DOHH2 (cell line): ENCODE measurements at regions not wholly inside any gene's neighbourhood (a gene's known extent, or its start where the extent isn't known, plus 50 kb on each side); places are given as distances from the start of the nearest gene placed in this dataset.
A peak's percentile ranks its signal among the peaks of the same experiment; 100 is the strongest.

Experiments
- H3F3A ChIP-seq: fragments of 200-600 bp; sonication (generic), shearing (Covaris generic); 2 replicates; pipeline ENCODE4 v1.6.0; 2016; ENCODE audit warnings: antibody characterized with exemption, mild to moderate bottlenecking; ENCODE audit not compliant: control insufficient read depth, insufficient read depth
- H3K27ac ChIP-seq: fragments of 200-600 bp; sonication (generic); 2 replicates; pipeline ENCODE4 v1.5.1; 2014; ENCODE audit warnings: low read depth, mild to moderate bottlenecking, low read length, moderate library complexity
- H3K27me3 ChIP-seq: fragments of 200-600 bp; sonication (generic); 2 replicates; pipeline ENCODE4 v1.6.1; 2014; ENCODE audit warnings: mild to moderate bottlenecking, low read length, mixed read lengths; ENCODE audit not compliant: control insufficient read depth
- H3K36me3 ChIP-seq: fragments of 200-600 bp; sonication (generic); 2 replicates; pipeline ENCODE4 v1.6.1; 2014; ENCODE audit warnings: mild to moderate bottlenecking, low read length, moderate library complexity, mixed read lengths; ENCODE audit not compliant: control insufficient read depth
- H3K4me1 ChIP-seq: fragments of 200-600 bp; sonication (generic); 2 replicates; pipeline ENCODE4 v1.6.1; 2014; ENCODE audit warnings: mild to moderate bottlenecking, low read length, mixed read lengths; ENCODE audit not compliant: control insufficient read depth
- H3K4me2 ChIP-seq: fragments of 200-600 bp; sonication (generic); 2 replicates; pipeline ENCODE4 v1.6.0; 2014; ENCODE audit warnings: mild to moderate bottlenecking, low read length, moderate library complexity
- H3K4me3 ChIP-seq: fragments of 200-600 bp; sonication (generic); 2 replicates; pipeline ENCODE4 v1.5.1; 2014; ENCODE audit warnings: mild to moderate bottlenecking, low read length, mixed read lengths
- H3K79me2 ChIP-seq: fragments of 200-600 bp; sonication (generic); 2 replicates; pipeline ENCODE4 v1.6.1; 2014; ENCODE audit warnings: mild to moderate bottlenecking, low read length, mixed read lengths; ENCODE audit not compliant: control insufficient read depth
- H3K9me2 ChIP-seq: fragments of 200-600 bp; sonication (generic); replicated peaks from 2 replicates; pipeline ENCODE4 v1.6.1; 2014; ENCODE audit warnings: mild to moderate bottlenecking, low read length, mixed read lengths; ENCODE audit not compliant: control insufficient read depth
- H3K9me3 ChIP-seq: fragments of 200-600 bp; sonication (generic); 2 replicates; pipeline ENCODE4 v1.6.1; 2014; ENCODE audit warnings: antibody characterized with exemption, low read length, mixed read lengths; ENCODE audit not compliant: control insufficient read depth, insufficient read depth
- H4K20me1 ChIP-seq: fragments of 200-600 bp; sonication (generic); 2 replicates; pipeline ENCODE4 v1.6.0; 2014; ENCODE audit warnings: low read depth, mild to moderate bottlenecking, antibody characterized with exemption, low read length, moderate library complexity; ENCODE audit not compliant: control insufficient read depth, insufficient read depth
- EZH2phosphoT487 ChIP-seq: fragments of 200-600 bp; sonication (generic); IDR thresholded peaks from 2 replicates; pipeline ENCODE4 v1.6.1; 2017; ENCODE audit warnings: borderline replicate concordance, mild to moderate bottlenecking, antibody characterized with exemption, low read length, moderate library complexity, mixed read lengths
- TF ChIP-seq, protein P1 (sequence below): fragments of 200-600 bp; sonication (generic); IDR thresholded peaks from one replicate; pipeline ENCODE4 v1.5.1; 2014; ENCODE audit warnings: antibody characterized with exemption, mild to moderate bottlenecking, low read depth, low read length; ENCODE audit not compliant: poor library complexity, severe bottlenecking

DNA sequence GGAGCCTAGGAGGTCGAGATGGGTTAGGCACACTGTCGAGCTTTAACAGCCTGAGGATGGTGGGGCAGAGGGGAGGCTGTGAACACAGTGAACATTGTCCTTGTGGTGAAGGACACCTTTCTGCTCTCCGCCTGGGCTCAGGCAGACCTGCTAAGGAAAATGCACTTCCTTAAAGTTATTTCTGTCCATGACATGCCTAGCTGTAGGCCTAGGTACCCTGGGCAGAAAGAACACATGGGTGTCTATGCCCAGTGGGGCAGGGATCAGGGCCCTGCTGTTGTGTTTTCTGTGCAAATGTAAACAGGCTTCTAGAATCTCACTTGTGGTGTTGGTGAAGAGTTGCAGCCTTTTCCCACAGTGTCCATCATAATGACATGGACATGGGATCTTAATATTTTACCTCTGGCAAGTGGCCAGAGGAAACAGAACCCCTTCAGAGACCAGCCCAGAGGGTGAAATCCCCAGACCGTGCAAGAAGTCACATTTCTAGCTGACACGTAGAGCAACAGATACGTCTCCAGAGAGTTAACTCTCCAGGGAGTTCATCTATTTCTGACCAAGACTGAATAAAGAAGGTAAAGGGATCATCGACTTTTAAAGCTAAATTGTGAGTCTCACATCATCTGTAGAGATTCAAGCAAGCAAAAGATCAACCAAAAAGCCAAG, 79.2 kb downstream of the C9orf152 start:
- Histone ChIP-seq H3K4me2 (peak overlapping the region; percentile 95), H3K36me3 (peaks cover 55% of the 10 kb centered on the region), H3F3A (peaks cover 55% of the 10 kb centered on the region), H3K9me2 (no peaks in the 10 kb centered on the region), H3K79me2 (peaks cover 99% of the 10 kb centered on the region), H3K27me3 (no peaks in the 10 kb centered on the region), H3K27ac (peak overlapping the region; percentile 95), H3K9me3 (no peaks in the 10 kb centered on the region), H4K20me1 (no peaks in the 10 kb centered on the region), H3K4me1 (peaks cover 100% of the 10 kb centered on the region), H3K4me3 (peak overlapping the region; percentile 74)
- TF ChIP-seq, protein P1, sequence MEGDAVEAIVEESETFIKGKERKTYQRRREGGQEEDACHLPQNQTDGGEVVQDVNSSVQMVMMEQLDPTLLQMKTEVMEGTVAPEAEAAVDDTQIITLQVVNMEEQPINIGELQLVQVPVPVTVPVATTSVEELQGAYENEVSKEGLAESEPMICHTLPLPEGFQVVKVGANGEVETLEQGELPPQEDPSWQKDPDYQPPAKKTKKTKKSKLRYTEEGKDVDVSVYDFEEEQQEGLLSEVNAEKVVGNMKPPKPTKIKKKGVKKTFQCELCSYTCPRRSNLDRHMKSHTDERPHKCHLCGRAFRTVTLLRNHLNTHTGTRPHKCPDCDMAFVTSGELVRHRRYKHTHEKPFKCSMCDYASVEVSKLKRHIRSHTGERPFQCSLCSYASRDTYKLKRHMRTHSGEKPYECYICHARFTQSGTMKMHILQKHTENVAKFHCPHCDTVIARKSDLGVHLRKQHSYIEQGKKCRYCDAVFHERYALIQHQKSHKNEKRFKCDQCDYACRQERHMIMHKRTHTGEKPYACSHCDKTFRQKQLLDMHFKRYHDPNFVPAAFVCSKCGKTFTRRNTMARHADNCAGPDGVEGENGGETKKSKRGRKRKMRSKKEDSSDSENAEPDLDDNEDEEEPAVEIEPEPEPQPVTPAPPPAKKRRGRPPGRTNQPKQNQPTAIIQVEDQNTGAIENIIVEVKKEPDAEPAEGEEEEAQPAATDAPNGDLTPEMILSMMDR: no peak
- TF ChIP-seq EZH2phosphoT487: no peak

DNA sequence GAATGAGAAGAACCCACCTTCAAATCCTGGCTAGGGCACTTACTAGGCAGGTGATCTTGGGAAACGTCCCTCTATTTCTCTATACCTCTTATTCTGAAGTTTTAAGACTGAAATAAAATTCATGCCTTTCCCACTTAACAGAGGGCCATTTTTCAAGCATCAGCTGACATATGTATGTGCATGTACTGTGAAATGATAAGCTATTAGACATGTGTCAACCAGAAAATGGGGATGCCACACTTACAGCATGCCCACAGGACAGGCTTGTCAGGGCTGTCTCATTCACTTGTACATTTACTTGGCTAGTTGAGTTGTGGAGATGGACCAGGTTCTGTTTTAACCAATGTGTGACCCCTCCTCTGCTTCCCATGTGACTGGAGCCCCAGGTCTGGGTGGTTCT, 78.5 kb downstream of the C9orf152 start:
- Histone ChIP-seq H3K9me2 (no peaks in the 10 kb centered on the region), H3K9me3 (no peaks in the 10 kb centered on the region), H3K79me2 (peaks cover 99% of the 10 kb centered on the region), H3K27me3 (no peaks in the 10 kb centered on the region), H3F3A (peaks cover 53% of the 10 kb centered on the region), H4K20me1 (no peaks in the 10 kb centered on the region), H3K4me2 (peak overlapping the region; percentile 95), H3K4me1 (peaks cover 98% of the 10 kb centered on the region), H3K36me3 (peaks cover 60% of the 10 kb centered on the region), H3K27ac (peak overlapping the region; percentile 95), H3K4me3 (peak overlapping the region; percentile 74)
- TF ChIP-seq EZH2phosphoT487: no peak
- TF ChIP-seq, protein P1: no peak

DNA sequence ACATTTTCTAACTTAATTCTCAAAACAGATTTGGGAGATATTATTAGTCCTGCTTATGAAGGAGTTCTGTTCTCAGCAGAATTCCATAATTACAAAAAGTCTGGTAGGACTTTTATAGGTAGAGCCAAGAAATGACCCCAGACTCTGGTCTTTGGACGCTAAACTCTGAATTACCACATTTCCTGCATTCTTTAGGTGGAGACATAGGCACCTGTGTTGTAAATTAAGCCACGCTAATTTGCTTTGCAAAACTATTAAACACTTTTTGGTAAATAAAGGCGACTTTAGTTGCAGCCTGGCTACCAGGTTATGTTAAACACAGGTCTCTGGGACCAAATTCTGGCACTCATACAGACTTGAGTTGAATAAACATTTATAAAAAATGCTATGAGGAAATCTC, 77.7 kb downstream of the C9orf152 start:
- Histone ChIP-seq H3K79me2 (peaks cover 97% of the 10 kb centered on the region), H3F3A (peaks cover 46% of the 10 kb centered on the region), H3K36me3 (peaks cover 63% of the 10 kb centered on the region), H3K9me2 (no peaks in the 10 kb centered on the region), H3K27ac (peak overlapping the region; percentile 95), H3K4me2 (peak overlapping the region; percentile 95), H3K27me3 (no peaks in the 10 kb centered on the region), H4K20me1 (no peaks in the 10 kb centered on the region), H3K9me3 (no peaks in the 10 kb centered on the region), H3K4me3 (peak overlapping the region; percentile 74), H3K4me1 (peaks cover 91% of the 10 kb centered on the region)
- no peak for TF ChIP-seq EZH2phosphoT487
- TF ChIP-seq, protein P1: no peak
